Sigmoid colon (tissue), 3 donors: ENCODE measurements at regions not wholly inside any gene's neighbourhood (a gene's known extent, or its start where the extent isn't known, plus 50 kb on each side); places are given as distances from the start of the nearest gene placed in this dataset.

ENCODE experiments used
- POLR2A ChIP-seq, 2 donors: fragments of 450-650 bp; IDR thresholded peaks; one replicate each; pipeline ENCODE4 v1.6.1; 2016; ENCODE audit warnings: antibody characterized with exemption in 2 of 2, mild to moderate bottlenecking in 2 of 2, moderate library complexity in 2 of 2
- TF ChIP-seq, protein P1 (sequence below), 4 experiments: fragments of 450-650 bp in 3 of 4; fragments of 200-600 bp in 1 of 4; IDR thresholded peaks; one replicate each; pipeline ENCODE4 v1.5.1; 2016 to 2019; ENCODE audit warnings: antibody characterized with exemption in 4 of 4, mild to moderate bottlenecking in 3 of 4, moderate library complexity in 2 of 4

DNA sequence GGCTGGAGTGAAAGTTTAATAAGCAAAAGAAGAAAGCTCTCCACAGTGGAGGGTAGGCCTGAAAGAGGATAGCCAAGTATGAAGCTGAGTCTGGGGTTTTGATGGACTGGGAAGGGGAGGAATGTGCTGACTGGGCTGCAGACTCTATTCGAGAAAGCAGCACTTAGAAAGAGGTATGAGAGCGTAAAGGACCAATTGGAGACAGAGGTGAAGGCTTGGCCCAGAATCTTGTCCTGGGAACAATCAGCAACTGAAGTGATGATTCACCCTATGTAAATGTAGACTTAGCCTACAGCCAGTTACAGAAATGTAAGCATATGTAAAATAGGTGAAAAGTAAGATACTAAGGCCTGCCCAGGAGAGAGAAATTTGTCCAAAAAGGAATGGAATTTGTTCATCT, 111.2 kb upstream of the HSFY2 start:
- TF ChIP-seq, protein P1, sequence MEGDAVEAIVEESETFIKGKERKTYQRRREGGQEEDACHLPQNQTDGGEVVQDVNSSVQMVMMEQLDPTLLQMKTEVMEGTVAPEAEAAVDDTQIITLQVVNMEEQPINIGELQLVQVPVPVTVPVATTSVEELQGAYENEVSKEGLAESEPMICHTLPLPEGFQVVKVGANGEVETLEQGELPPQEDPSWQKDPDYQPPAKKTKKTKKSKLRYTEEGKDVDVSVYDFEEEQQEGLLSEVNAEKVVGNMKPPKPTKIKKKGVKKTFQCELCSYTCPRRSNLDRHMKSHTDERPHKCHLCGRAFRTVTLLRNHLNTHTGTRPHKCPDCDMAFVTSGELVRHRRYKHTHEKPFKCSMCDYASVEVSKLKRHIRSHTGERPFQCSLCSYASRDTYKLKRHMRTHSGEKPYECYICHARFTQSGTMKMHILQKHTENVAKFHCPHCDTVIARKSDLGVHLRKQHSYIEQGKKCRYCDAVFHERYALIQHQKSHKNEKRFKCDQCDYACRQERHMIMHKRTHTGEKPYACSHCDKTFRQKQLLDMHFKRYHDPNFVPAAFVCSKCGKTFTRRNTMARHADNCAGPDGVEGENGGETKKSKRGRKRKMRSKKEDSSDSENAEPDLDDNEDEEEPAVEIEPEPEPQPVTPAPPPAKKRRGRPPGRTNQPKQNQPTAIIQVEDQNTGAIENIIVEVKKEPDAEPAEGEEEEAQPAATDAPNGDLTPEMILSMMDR (IDR thresholded peaks at IDR 0.05), result no peak
- no peak for TF ChIP-seq POLR2A (IDR thresholded peaks at IDR 0.05)
